ENCODE measurements at regions not wholly inside any gene's neighbourhood (a gene's known extent, or its start where the extent isn't known, plus 50 kb on each side); places are given as distances from the start of the nearest gene placed in this dataset.

GRCh38 chrX:82757614-82758013, 750.5 kb upstream of the POU3F4 start (continued):
- no peak for TF ChIP-seq CHD1 (IDR thresholded peaks at IDR 0.05; ENCODE audit: low read depth, low read length)

DNA sequence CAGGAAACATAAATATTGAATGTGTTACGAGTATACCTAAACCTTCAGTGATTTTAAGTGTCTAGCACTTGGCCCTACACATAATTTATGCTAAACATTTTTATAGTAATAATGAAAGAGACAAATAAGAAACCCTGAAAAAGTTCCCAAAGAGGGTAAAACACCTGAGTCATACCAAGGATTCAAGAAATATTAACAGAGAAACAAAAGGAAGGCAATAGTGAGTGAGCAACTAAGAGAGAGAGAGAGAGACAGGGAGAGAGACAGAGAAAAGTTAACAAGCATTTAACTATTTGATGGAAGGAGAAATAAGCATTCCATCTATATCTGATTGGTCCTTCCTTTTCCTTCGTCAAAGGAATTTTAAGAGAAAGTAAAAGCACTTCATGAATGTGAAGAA, 743.6 kb upstream of the POU3F4 start:
- H3K4me2 ChIP-seq (ENCODE audit: control insufficient read depth, insufficient read depth) = no peak overlapping the region
- no peak overlapping the region for H2AFZ ChIP-seq (ENCODE audit: control insufficient read depth, low read depth, low read length)
- DNase-seq (ENCODE audit: low read depth, low spot score) (no peak), ATAC-seq (no peak), FAIRE-seq (no peak)
- no peaks in the 10 kb centered on the region for H3K9me3 ChIP-seq (replicated peaks; ENCODE audit: control insufficient read depth, insufficient read depth, low read length)
- no peaks in the 10 kb centered on the region for H3K27me3 ChIP-seq (replicated peaks in 1 of 2; ENCODE audit: control insufficient read depth in 2 of 2, insufficient read depth in 2 of 2, low read length in 1 of 2)
- 0% methylated on average over 2 of the region's 2 CpGs for WGBS (ENCODE audit: insufficient coverage, insufficient replicate concordance, low lambda C conversion rate, missing lambda C conversion rate)
- RAD21 ChIA-PET (ENCODE audit: unreplicated experiment) = no interaction called here
- intact Hi-C loops (cut with micrococcal nuclease; ENCODE audit: unreplicated experiment) (no loop called here), in situ Hi-C loops (cut with MboI) (no loop called here)
- no peaks in the 10 kb centered on the region for H4K20me1 ChIP-seq (ENCODE audit: control insufficient read depth, insufficient read depth)
- no peaks in the 10 kb centered on the region for H3K79me2 ChIP-seq (ENCODE audit: control insufficient read depth, insufficient read depth, low read length)
- BruUV-seq (replicated peaks) = no TSS peak
- H3K4me3 ChIP-seq = no peak overlapping the region
- TF ChIP-seq PRDM15 (CRISPR knock-in tag; IDR thresholded peaks at IDR 0.05) (no peak), GATAD2B (conservative IDR thresholded peaks at IDR 0.05; ENCODE audit: low read depth) (no peak), HCFC1 (IDR thresholded peaks at IDR 0.05; ENCODE audit: low read length) (no peak), NRF1 (conservative IDR thresholded peaks at IDR 0.05; ENCODE audit: low read depth, low read length) (no peak), CREM (IDR thresholded peaks at IDR 0.05; ENCODE audit: low read depth) (no peak), POLR2A (IDR thresholded peaks at IDR 0.05; ENCODE audit: low read depth, low read length) (no peak), HDGF (IDR thresholded peaks at IDR 0.05) (no peak), ATF7 (IDR thresholded peaks at IDR 0.05; ENCODE audit: low read depth) (no peak), ZNF274 (IDR thresholded peaks at IDR 0.05; ENCODE audit: insufficient read depth, insufficient read length) (no peak), CHD1 (IDR thresholded peaks at IDR 0.05; ENCODE audit: low read depth, low read length) (no peak), RAD21 (IDR thresholded peaks at IDR 0.05; ENCODE audit: insufficient read depth, low read depth, low read length) (no peak), MTA2 (IDR thresholded peaks at IDR 0.05; ENCODE audit: low read depth) (no peak)
- no peaks in the 10 kb centered on the region for H3K36me3 ChIP-seq (ENCODE audit: control insufficient read depth in 2 of 2, insufficient read depth in 2 of 2, low read length in 1 of 2)
- SMC1A ChIA-PET (ENCODE audit: uncharacterized antibody, unreplicated experiment) = no interaction called here
- H3K27ac ChIP-seq (ENCODE audit: control insufficient read depth, insufficient read depth) = no peak overlapping the region
- POLR2A ChIA-PET = no interaction called here
- no peak overlapping the region for H3K9ac ChIP-seq (ENCODE audit: control insufficient read depth, insufficient read depth, low read length)
- H3K4me1 ChIP-seq (ENCODE audit: control insufficient read depth, insufficient read depth, low read length) = no peaks in the 10 kb centered on the region
- CTCF ChIA-PET = no interaction called here
